GM21717 (cell line): ENCODE measurements at regions not wholly inside any gene's neighbourhood (a gene's known extent, or its start where the extent isn't known, plus 50 kb on each side); places are given as distances from the start of the nearest gene placed in this dataset.

ENCODE experiments used
- ATAC-seq: cut with Tn5 transposase; IDR thresholded peaks from one replicate; pipeline ENCODE4 v1.9.1; 2021; ENCODE audit warnings: mild to moderate bottlenecking, moderate library complexity; ENCODE audit not compliant: unreplicated experiment

DNA sequence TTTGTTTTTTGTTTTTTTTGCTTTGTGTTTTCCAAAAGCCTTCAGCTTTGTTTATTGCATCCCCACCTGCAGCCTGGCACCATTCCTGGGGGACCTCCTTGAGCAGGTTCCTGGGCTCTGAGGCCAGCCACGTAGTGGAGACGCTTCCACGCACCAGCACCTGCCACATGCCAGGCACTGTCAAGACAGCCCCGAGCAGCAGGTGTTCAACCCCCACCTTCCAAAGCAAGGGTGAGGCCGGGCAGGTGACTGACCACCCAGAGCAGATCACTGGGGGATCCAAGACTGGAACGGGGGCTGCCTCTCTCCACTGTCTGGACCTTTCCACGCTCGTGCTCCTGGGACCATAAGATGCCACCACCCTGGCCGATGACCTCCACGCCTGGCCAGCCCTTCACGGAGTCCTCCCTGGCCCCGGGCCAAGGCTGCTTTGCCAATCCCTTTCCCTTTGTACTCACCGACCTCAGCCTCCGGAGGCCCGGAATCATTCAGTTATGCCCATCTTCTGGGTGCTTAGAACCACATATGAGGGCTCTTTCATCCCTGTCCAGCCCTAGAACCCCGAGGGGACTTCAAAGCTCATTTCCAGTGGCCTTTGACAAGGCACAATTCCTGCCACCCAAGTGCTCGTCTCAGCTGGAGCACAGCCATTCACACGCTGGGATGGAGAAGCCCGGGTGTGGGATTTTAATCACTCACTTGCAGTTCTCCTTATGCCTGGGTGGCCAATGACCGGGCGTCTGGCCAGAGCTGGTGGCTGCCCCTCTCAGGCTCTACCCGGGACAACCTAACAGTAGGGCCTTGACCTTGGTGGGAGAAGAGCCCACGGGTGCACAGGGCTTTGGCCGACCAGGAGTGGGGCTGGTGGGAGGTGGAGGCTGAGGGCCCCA lies 330.8 kb downstream of the NPHP4 start:
- ATAC-seq = no peak

DNA sequence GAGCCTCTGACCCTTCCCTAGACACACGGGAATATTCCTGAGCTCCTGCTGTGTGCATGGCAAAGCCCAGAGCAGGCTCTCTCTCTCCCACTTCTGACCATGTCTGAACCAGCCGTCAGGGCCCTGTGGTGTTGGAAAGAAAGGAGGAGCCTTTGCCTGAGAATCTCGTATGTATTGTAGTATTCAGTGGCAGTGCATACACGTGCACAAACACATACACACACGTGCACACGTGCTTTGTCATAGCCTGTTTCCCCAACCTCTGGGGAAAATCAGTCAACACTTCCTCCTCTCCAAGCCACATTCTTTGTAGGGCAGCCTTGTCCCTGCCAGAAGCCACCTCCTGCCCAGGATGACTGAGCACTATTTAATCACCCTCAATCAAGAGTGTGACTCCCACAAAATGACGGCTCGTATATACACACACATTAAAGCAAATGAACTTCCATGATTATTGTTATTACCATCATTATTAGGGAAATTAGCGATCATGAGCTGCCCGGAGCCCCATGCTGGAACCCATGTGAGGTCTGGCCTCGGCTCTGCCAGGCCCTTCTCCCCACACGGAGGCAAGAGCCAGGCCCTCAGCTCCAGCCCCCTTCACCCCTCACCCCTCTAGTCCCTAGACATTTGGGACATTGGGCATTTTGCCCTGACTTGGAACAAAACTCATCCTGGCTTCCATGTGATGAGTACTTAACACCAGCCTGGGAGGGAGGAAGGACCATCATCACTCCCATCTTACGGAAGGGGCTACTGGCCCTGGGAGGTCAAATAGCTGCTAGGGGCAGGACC lies 331.9 kb downstream of the NPHP4 start:
- ATAC-seq = no peak

DNA sequence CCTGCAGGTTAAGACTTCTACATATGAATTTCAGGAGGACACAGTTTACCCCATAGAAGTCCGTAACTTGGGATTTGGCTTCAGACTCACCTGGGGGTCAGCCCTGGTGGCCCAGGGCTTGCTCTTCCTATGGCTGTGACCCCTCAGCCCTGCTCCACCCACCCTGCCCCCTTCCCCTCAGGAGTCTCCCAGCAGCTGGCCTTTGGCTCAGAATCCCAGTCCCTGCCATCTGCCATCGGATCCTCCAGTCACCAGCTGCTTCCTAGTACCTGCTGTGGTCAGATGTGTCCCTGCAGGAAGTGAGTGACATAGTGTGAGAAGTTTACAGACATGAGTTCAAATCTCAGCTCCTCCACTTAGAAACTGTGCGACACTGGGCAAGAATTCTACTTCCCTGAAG lies 332.6 kb downstream of the NPHP4 start:
- ATAC-seq = no peak

DNA sequence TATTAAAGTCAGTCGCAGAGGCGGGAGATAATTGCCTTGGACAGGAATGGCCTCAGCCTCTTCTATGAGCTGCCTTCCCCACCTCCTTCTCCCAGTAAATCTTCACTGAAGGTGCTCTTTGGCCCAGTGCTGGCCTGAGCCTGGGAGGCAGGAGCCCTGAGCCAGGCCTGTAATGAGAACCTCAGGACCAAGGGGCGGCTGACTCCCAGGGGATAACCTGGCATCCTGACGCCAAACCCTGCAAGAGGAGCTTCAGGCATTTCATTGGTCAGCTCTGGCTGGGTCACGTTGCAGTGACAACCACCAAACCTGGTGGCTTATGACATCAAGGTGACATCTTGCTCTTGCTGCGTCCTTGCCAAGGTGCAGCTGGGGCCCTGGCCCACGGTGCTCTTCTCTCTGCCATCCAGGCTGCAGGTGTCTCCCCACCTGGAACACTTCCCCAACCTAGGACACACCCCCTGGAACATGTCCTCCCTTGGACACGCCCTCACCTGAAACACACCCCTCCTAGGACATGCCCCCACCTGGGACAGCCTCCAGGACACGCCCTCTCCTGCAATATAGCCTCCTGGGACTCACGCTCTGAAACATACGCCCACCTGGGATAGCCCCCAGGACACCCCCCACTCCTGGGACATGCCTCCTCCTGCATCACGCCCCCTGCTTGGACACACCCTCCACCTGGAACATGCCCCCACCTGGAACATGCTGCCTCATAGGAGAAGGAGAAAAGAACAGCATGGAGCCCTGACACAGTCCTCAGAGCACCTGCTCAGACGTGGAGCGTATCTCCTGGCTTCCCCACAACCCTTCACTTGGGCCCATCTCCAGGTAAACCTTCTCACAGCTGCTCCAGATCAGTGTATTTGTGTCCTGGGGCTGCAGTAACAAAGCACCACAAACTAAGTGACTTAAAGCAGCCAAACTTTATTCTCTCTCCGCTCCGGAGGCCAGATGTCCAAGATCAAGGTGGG lies 333.6 kb downstream of the NPHP4 start:
- no peak for ATAC-seq

DNA sequence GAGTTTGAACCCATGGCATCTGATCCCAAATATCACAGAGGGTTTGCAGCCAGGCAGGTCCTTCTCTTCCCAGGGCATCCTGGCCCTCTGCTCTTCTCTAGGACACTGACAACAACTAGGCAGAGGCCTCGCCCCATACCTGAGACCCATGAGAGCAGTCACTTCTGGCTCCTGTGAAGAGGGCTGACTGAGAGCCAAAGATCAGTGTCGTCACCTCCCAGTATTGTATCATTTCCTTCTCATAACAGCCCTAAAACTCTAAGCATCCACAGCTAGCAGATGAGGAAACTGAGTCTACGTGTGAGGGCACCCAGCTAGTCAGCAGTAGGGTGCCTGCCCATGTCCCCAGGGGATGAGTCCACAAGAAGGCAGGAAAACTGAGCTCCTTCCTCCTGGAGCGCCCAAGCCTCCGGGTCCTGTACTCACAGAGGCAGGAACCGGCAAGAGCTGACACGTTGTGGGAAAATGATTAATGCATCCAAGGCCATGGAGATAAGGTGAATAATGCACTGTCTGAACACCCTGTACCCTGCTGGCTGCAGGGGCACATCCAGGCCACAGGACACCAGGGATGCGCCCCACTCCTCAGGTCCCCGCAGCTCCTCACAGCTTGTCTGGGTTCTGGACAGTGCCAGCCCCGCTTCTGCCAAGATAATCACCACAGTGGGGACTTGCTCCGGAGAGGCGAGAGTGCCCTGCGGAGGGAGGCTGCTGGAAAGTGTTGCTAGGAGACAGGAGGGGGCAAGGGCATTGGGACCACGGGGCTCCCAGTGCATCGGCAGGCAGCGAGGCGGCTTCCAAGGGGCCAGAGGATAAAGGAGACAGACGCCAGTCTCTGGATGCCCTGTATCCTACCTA lies 340.0 kb downstream of the NPHP4 start:
- ATAC-seq = no peak

DNA sequence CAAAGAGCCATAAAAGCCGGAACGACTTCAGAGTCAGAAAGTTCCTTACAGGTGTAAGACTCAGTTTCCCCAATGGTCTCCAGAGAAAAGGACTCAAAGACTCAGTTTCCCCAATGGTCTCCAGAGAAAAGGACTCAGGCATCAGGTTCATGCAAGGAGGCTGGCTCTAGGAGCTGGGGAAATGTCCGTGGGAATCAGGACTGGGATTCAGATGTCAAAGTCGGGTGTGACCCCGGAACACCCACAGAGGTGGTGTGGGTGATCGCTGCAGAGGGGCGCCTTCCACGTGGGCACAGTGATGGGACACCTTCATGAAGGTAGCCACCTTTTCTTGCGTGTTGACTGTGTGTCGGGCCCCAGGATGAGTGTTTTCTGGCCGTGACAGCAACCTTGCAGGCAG lies 340.8 kb downstream of the NPHP4 start:
- ATAC-seq = no peak

DNA sequence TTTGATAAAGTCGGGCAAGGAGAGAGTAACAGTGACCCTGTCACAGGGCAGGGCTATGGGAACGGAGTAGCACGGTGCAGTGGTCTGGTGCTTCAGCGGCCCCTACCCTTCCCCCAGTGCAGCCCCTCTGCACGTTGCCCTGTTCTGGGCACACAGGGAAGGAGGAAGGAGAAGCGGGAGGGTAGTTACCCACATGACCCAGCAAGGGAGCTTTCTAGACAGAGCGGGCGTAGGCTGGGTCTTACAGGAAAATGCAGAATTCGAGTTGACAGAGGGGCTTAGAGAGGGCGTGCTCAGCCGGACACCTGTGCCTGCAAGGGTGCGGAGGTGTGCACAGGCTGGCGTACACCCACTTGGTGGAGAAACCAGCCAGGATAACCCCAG lies 341.2 kb downstream of the NPHP4 start:
- no peak for ATAC-seq

DNA sequence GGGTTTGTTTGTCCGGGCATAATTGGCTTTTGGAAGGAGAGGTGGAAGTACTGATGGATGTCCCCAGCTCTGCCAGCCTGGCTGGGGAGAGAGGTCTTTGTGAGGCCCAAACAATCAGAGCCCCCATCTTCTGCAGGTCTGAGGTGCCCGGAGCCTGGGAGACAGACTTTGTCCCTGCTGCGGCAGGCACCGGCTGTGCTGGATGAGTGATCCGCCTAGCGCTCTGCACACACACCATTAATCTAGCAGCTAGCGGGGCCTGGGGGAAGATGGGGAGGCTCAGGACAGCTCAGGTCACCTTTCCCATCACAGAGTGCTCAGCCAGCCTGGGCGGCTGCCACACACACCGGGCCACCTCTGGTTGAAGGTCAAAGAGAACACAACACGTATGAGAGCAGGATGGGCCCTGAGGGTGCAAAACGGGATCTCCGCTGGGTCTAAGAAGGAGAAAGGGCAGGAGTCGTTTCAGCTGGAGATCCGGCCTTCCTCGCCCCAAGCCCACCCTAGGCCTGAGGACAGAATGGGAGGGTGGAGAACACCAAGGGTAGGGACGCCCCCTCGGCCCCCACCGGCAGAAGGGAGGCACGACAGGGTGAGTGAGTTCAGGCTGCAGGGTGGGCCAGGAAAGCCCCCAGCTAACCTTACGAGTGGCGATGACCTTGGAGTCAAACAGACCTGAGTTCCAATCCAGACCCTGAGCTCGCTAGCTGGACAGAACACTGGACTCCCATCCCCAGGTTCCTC lies 341.8 kb downstream of the NPHP4 start:
- no peak for ATAC-seq

DNA sequence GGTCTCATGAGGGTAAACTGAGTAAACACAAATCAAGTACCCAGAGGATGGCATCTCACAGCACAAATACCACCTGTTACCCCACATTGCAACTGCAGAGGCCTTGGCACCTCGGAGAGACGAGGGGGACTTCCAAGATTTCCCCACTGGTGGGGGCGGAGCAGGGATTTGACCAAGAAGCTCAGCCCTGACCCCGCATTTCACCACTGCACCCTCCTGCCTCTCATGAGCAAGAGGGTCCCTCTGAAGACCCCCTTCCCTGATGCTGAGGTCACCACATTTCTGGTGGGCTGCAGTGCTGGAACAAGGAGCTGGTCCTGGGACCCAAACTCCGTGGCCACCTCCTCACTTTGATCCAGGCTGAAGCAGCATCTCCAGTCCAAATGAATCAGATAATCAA lies 342.4 kb downstream of the NPHP4 start:
- no peak for ATAC-seq

DNA sequence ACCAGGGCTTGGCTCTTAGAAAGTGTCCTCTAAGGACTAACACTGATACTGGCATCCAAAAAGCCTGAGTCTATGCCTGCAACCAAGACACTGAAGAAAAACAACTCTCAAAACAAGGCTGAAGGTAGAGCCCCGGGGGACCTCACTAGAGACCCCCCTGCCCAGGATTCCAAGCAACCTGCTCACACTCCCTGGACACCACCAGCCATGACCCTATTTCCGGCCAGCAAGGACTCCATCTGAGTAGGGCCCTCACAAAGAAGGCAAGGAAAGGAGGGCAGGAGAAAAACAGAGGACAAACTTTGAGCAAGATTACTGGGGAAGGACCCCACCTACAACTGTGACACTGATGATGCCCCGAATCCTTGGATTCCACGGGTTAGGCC lies 343.1 kb downstream of the NPHP4 start:
- ATAC-seq = no peak

DNA sequence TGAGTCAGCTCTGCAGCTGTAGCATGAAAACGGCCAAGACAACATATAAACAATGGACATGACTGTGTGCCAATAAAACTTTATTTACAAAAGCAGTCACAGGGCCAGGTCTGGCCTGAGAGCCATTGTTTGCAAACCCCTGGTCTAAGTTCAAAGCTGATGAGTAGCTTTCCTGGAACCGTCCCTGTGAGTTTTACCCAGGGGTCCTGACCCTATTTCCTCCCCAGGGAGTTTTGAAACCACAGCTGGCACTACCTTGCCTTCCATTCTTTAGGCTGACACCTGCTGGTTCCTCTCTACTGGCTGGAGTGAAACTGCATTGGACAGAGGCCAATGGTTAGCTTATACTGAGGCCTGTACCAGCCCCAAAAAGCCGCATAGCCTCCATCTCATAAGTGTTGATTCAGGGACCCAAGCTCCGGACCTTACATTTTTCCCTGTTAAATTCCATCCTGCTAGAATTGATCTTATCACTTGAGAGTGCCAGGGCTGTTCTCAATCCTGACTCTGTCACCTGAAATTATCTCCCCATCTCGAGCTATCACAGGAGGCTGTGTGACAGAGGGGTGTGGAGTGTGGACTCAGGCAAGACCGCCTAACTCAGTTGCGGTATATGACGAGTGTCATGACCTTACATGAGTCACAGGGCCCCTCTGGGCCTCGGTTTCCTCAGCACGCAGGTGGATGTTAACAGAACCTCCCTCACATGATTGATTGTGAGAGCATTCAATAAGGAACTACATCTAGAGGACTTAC lies 343.6 kb downstream of the NPHP4 start:
- no peak for ATAC-seq

DNA sequence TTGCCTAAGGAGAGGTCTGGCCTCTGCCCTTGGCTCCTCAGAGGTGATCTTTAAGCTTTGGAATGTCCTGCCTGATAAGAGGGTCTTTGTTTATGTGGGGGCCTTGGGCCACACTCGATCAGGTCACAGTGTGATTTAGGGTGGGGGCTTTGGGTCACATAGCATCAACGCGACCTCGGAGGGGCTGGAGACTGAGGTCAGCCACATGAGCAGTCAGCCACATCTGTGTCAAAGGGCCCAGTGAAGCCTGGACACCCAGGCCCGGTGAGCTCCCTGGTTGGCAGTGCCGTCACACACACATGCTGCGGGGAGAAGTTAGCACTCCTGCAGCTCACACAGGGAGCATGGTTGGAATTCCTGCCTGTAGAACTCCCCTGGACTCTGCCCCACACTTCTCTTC lies 345.0 kb downstream of the NPHP4 start:
- no peak for ATAC-seq

DNA sequence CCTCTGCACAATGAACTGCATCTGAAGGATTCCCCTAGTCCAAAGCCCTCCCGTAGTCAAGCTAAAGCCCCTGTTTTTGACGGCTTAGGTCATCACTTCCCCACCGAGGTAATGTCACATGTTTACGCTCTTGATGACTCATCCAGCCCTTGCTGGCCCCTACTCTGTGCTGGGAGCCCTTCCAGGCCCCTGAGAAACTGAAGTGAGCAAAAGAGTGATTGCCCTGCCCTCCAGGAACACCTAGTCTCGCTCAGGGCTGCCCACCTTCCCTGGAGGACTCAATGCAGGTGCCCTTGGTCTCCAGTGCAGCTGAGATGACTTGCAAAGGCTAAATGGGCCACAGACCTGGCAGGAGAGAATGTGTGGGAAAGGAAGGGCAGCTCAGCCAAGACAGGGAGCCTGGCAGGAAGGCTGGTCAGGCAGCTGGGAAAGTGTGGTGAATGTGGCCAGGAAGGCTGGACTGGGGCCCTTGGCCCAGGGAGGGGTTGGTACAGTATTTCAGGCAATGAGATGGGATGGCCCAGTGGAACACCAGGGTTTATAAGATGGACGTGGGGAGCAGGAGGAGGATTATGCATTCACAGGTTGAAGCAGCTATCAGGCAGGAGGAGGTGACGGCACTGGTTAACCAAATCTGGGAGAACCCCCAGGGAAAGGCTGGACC lies 345.6 kb downstream of the NPHP4 start:
- ATAC-seq = no peak

DNA sequence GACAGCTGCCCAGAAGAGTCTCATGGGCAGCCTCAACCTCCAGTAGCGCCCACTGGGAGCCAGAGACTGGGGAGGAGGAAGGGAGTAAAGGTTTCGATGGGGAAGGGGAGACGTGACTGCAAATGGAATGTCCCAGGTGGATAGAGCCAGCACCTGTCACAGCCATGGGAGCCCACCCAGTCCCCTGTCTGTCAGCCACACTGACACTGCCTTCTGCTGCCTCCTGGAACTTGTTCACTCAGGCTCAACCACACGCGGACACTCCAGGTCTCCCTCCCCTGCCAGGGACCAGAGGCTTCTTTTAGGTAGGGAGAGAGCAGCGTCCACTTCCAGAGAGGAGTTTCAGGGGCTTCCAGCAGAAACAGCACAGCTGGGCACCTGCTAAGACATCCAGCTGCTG lies 346.3 kb downstream of the NPHP4 start:
- ATAC-seq = no peak

DNA sequence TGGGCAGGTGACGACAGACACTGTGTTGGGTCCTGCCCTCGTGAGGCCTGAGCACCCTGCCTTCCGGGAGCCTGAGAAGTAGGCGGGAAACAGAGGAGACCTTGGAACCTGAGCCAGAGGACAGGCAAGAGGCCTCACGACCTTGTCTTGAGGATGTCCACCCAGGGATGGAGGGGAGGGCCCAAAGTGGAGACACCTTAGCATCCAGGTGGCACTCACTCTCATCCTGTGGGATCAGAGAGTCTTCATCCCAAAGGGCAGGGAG lies 347.2 kb downstream of the NPHP4 start:
- ATAC-seq = no peak

DNA sequence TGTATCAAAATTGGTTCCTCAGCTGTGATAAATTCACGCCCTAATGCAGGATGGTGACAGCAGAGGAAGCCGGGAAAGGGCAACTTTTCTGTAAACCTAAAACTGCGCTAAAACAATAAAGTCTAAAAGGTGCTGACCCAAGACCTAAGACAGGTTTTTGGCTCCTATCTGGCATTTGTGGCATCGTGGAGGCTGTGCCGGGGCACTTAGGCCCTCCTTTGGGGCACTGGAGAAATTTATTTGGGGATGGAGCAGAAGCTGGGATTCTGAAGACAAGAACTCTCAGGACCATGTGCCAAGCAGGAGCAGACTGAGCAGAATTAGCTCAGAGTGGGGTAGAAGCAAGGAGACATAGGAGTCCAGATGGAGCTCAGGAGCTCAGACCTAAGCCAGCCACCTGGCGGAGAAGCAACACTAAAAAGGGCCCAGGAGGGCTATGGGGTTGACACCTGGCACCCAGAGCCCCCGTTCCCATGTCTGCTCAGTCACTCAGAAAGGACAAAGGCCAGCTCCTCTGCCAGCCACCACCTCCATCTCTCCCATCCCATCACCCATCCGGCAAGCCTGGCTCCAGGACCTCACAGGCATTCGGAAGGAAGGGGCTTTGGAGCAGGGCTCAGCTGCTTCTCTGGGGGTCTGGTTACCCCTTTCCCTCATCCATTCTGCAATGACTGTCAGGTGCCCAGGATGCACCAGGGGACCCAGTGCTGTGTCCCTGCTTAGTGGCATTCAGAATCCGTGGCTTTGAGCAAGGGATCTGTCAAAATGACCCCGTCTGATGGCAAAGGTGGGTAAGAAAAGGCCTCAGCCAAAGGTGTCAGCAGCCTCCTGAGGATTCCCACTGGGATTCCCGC lies 347.7 kb downstream of the NPHP4 start:
- ATAC-seq = no peak

DNA sequence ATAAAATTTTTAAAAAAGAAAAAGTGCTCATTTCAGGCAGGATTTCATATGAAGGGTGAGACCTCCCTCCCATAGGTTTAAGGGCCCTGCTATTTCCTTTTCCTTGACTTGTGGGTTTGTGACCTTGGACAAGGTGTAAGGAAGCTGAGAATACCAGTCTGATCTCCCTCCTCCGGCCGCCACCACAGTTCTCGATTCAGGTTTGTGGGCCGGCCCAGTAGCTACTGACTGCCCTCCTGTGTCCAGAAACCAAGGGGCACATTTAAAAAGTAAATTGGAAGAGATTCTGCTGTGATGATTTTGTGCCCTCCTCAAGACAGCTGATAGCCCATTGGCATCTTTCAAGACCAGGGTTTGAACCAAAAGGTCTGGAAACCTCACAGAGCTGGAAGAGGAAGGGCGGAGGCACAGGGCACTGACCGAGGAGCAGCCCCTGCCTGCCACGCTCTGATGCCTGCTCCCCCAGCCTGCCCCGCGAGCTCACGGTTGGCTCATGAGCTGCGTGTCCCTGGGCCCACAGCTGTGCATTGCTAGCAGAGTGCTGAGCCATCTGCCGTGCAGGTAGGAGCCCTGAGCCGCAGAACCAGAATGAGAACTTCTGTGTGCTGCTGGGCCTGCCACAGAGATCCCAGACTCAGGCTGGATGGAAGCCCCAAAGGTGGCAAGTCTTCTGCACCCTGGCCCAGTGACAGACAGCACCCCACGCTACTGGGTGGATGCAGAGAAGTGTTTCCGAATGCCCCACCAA lies 348.7 kb downstream of the NPHP4 start:
- no peak for ATAC-seq
